Hematopoietic multipotent progenitor cell treated with erythropoietin and hydrocortisone succinate and interleukin-3 and kit ligand, for 6 days (in vitro differentiated cells): ENCODE measurements at regions not wholly inside any gene's neighbourhood (a gene's known extent, or its start where the extent isn't known, plus 50 kb on each side); places are given as distances from the start of the nearest gene placed in this dataset.
"Not testable (repeated sequence)": the region's sequence is repeated elsewhere in the genome, so short reads cannot be mapped to it uniquely, and the experiment has no call there.

Experiments
- DNase-seq: peaks from one replicate; pipeline ENCODE4 v3.0.0-alpha.2; 2015

DNA sequence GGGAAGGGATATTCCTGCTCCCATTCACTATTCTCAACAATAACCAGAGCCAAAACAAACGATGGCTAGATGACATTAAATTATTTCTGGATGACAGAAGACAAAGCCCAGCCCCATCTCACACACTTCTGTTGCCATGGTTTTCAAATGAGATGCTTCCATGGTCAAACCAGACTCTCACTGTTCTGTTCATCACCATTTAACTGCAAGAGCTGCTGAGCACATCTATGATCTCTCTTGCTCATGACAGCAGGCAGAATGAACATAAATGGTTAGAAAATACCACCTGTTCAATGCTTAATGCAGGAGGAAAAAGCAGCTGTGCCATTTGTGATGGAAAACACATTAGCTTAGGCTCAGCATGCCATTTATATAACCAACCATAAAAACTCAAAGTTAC lies 758.6 kb upstream of the ZWINT start:
- no peak for DNase-seq

DNA sequence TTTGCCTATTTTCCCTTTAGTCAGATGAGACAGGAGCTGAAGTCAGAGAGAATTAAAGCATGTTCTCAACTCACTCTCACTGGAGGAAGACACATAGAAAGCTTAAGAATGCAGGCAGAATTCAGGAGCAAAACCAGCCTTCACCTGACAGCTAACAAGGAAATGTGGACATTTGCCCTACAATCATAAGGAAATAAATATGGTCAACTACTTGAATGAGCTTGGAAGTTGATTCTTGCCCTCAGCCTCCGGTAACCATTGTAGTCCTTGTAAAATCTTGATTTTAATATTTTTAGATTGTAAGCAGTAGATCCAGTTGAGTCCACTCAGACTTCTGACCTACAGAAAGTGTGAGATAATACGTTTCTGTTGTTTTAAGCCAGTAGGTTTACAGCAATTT lies 752.5 kb upstream of the ZWINT start:
- DNase-seq = no peak

DNA sequence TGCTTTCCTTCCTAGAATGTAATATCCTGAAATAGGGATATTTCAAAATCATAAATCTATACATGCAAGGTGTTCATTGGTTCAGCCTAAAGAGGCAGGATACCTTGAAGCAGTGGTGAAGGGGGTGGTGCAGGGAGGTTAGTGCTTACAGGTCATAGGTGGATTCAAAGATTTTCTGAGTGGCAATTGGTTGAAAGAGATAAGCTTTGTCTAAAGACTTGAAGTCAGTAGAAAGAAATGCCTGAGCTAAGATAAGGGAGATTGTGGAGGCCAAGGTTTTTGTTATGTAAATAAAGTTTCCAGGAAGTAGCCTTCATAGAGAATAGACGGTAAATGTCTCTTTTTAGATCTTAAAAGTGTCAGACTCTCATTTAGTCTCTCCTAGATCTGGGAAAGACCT lies 741.2 kb upstream of the ZWINT start:
- no peak for DNase-seq

DNA sequence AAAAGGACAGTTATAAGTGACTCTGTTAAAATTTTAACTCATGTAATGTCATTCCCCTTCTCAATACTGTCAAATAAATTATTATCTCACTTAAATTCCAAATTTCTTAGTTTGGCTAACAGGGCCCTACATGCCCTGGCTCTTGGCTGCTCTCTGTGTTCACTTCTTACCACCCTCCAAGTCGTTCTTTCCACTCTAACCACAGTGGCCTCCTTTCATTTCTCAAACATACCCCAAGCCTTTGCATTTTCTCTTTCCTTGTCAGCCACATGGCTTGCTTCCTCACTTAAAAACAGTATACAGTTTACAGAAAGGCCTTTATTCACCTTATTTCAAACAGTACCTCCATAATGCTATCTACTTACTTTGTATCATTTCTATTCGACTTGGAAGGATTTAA lies 737.1 kb upstream of the ZWINT start:
- DNase-seq = no peak

DNA sequence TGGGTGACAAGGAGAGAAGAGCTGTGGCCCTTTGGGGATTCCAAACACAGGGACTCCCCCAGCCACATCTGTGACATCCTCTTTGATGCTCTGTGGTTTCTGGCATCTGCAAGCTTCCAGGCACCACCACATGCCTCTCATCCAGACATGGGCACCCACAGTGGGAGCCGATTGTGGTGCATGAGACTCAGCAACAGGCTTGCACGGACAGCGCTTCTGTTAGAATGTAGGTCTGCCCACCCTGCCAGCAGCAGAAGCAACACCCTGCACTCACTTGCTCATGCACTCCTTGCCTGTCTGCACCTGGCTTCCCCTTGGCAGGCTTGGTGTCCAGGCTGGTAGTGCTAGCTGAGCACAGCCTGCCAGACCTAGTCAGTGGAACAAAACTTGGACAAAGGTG lies 735.0 kb upstream of the ZWINT start:
- no peak for DNase-seq

DNA sequence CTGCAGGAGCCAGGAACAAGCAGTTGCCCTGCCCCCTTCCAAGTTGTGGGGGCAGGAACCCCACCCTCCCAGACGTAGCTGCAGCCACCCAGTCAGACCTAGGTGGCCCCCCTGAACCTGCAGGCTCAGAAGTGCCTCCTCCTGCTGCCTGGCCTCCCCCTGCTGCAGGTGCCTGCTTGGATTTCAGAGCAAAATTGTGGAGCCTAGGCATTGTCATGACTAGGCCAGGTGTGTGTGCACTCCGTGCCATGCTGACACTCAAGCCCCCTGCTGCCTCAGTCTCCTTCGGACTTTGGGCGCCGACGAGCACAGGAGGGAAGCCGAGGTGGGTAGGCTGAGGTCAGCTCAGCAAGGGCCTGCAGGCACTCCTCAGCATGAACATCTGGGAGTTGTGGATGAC lies 733.9 kb upstream of the ZWINT start:
- DNase-seq = no peak

DNA sequence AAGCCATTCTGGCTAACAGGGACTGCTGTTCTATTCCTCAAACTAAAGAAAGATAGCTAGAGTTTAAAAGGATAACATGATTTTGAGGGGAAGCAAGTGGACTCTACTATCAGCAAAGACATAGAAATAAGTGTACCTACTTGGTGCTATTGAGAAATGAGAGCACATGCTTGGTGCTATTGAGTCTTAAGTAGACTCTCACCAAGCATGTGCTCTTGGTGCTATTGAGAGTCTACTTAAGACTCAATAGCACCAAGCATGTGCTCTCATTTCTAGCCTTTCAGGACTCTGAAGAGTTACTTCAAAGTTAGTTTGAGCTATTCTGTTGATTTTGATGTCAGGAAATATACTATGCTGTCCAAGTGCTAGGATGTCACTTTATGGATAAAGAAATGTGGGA lies 733.0 kb upstream of the ZWINT start:
- no peak for DNase-seq

DNA sequence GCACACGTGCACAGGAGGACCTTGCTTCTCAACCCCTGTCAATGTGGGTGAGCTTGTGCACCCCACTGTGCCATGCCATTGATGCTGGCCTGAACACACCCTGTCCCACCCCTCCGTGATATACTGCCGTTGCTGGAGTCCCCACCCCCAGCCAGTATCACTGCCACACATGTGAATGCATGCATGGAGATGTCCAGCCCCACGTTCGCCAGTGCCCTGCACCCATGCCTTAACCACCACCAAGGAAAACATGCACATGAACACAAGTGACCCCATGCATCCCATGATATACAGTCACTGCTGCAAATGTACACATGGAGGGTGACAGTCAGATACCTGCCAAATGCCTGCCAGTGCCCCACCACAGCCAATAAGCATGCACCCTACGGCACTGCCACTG lies 692.5 kb upstream of the ZWINT start:
- no peak for DNase-seq

DNA sequence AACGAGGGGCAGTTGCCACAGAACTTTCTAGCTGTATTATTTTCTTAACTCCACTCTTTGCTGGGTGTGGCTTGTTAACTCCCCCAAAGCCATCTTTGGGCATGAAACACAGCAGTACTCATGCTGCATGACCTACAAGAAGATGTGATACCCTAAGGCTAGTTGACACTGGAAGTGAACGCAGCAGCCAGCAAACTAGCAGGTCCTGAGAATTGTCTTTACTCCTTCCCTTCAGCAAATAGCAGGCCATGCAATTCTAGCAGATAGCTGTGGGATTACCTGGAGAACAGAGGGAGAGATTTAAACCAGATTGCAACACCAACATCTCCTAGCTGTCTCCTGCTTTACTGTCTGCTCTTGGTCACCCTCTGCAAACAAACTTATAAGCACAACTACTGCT lies 688.0 kb upstream of the ZWINT start:
- DNase-seq = no peak

DNA sequence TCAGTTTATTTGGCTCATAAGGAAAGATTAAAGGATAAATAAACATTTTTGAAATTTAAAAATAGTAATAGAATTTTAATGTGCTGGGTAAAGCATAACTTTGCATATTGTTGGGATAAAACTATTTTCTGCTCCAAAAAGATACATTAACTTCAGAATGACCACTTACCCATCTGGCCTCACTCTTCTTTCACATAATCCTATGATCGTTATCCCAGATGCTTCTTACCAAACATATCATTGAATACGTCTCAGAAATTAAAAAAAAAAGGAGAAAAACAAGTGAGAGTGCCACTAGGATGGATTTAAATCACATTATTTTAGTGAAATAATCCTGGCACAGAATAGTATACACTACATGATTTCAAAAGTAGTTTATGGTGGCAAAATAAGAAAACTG lies 677.5 kb upstream of the ZWINT start:
- DNase-seq = no peak

DNA sequence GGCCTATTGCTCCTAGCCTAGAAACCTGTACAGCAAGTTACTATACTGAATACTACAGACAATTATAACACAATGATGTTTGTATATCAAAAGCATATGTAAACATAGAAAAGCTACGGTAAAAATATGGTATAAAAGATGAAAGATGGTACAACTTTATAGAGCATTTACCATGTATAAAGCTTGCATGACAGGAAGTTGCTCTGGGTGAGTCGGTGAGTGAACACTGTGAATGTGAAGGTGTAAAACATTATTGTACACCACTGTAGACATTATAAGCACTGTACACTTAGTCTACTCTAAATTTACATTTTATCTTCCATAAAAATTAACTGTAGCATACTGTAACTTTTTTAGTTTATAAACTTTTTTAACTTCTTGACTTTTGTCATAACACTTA lies 674.3 kb upstream of the ZWINT start:
- no peak for DNase-seq

DNA sequence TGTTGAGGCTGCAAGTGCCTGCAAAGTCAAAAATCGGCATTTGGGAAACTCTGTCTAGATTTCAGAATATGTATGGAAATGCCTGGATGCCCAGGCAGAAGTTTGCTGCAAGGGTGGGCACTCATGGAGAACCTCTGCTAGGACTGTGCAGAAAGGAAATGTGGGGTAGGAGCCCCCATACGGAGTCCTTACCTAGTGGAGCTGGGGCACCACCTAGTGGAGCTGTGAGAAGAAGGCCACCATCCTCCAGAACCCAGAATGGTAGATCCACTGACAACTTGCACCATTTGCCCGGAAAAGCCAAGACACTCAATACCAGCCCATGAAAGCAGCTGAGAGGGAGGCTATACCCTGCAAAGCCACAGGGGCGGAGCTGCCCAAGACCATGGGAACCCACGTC lies 671.2 kb upstream of the ZWINT start:
- DNase-seq = not testable (repeated sequence)

DNA sequence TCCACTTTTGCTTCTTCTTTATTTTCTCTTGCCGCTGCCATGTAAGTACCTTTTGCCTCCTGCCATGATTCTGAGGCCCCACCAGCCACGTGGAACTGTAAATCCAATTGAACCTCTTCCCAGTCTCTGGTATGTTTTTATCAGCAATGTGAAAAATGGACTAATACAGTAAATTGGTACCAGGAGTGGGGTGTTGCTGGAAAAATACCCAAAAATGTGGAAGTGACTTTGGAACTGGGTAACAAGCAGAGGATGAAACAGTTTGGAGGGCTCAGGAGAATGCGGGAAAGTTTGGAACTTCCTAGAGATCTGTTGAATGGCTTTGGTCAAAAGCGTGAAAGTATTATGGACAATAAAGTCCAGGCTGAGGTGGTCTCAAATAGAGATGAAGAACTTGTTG lies 670.3 kb upstream of the ZWINT start:
- DNase-seq = no peak

DNA sequence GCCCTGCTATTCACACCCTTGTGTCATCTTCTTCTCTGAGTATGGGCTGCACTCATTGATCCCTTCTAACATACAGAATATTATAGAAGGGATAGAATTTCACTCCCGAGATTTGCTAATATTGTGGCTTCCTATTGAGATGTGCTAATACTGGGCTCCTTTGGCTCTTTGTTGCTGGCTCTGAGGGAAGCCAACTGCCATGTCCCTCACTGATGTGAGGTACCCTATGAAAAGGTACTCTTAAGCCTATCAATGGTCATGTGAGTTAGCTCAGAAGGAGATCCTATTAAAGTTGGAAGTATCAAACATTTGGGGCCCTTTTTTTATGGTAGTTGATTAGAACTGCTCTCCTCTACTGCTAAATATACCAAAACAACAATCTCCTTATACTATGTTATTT lies 665.2 kb upstream of the ZWINT start:
- DNase-seq = no peak

DNA sequence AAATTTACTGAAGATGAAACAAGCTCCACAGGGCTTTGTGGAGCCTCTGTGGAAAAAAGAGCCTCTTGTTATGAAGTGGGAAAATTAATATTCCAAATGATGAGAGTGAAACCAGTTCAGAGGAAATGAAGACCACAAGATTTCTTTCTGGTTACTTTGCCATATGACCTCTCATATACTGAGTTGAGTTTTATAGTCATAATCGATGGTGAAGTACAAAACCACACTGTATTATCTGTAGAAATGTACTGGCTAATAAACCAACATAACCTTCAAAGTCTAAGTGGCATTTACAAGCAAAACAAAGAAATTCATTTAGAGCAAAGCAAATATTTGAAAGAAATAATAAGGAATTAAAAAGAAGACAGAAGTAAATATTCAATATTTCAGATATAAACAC lies 662.6 kb upstream of the ZWINT start:
- DNase-seq = no peak

DNA sequence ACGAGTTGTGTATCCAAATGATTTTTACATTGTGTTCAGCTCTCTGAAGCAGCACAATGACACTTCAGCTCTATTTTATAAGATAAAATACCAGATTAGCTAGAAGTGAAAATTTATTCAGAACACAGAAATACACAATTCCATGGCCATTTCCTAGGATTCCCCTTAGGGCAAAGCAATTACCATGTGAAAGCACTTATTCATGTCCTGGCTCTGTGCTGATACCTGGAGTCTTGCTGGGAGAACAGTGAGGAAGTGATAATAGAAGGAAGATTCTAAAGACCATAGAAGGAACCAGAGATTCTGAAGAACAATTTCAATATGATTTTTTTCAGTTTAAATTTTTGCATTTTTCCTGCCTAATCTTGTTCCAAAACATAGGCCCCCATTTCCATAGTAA lies 657.4 kb upstream of the ZWINT start:
- no peak for DNase-seq

DNA sequence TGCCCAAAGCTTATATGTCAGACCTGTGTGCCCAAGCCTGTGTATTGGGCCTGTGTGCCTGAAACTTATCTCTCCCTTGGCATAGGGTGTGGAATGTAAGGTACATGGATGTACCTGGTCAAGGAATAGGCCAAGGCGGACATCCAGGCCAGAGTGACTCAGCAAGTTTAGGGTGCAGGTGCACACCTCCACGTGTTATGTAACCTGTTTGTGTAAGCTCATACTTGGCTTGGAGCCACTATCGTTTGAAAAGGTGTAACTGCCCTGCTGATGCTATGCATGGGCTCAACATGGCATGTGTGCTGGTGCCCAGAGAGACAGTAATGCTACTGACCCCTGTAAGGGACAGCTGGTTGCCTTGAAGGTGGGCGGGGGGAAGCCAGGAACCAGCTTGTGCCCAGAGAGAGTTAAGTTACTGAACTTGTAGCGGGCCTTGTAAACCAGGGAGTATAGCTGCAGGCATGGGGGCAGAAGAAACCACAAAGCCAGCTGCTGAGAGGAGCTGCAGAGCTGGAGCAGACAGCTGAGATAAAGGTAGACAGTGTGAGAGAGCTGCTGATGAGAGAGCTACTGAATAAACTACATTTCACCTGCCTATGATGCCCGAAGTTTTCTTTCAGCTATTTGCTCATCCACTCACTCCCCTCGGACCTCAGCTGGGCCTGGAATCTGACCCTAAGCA lies 656.4 kb upstream of the ZWINT start:
- DNase-seq = no peak

DNA sequence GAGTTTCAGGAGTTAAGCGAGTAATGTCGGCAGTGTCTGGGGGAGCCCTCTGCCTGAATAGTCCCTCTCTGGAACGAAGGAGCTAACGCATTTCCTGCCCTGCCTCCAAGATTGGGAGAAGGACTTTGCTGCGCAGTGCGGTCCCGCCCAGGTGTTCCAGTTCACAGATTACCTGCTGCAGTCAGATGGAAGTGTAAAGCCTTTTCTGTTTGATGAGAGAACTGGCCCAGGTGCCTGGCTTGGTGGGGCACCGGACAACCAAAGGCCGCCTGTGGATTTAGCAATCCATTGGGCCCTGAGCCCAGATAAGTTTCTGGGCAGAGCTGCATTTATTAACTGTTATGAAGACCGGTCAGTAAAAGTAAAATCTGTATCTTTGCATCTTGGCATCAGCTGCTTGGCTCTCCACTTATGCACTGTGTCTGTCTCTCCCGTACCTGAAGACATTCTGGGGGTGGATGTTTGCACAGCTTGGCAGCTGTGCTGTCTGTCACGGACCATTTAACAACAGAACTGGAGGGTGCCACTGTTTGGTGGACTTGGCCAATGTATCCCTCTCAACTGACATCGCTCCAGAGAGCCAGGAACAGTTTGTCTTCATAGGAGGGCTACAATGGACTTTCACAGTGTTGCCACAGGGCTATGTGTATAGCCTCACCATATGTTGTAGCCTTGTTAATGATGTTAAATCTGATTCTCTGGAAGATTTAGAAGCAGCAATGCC lies 654.7 kb upstream of the ZWINT start:
- no peak for DNase-seq

DNA sequence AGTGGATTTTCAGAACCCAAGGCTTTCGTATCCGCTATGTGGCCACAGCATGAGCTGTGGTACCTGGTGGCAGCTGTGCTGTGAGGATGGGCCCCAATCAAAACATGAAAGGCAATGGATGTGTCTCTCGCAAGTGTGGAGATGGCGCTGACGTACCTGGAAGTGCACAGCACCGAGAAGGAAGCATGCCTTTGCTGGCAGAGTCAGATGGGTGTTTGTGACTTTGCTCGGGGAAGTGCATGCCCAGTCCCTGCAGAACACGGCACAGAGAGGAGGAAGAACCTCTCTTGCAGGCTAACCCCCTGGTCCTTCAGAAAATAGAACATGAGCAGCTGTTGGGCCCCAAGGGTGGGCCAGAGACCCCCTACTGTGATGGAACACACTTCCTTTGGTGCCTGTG lies 654.1 kb upstream of the ZWINT start:
- DNase-seq = no peak

DNA sequence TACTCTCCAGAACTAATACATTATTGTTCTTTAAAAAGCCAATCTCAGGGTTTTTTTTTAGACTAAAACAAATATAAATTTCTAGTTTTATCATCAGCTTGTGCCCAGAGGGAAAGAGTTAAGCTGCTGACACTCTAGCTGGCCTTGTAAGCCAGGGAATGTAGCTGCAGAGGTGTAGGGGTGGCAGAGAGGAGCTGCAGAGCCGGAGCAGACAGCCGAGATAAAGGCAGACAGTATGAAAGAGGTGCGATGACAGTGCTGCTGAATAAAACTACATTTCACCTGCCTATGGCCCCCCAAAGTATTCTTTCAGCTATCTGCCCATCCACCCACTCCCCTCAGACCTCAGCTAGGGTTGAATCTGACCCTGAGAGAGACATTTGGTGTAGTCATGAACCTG lies 653.7 kb upstream of the ZWINT start:
- DNase-seq = no peak

DNA sequence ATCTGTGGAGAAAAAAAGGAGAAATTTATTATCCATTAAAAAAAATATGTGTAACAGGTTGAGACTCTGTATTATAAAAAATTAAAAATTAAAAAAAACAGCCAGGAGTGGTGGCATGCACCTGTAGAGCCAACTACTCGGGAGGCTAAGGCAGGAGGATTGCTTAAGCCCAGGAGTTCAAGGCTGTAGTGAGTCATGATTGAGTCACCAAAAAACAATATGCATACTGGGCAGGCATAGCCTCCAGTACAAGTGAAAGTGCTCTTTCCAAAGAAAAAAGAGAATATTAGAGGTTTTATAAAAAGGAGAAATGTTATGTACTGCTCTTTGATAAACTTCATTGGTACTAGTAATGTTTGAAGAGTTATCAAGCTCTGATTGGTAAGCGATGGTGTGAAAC lies 647.1 kb upstream of the ZWINT start:
- no peak for DNase-seq

DNA sequence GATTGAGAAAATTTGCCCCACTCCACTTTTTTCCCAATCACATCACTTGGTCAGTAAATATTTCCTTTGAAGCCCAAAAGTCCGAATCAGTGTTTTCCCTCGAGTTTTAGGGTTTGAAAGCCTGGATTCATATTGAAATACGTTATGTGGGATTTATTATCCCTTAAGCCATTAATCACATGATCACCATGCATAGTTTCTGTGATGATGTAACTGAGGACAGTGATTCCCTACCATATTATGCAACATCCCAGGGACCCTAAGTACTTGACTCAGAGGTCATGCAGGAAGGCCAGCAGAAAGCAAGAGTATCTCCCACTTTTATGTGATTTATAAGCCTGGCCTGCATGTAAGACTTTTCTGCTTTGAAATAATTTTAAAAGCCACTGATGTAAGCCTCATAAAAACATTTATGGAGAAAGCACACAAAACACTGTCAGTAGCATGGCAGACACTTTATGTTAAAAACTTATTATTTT lies 630.6 kb upstream of the ZWINT start:
- DNase-seq = no peak

DNA sequence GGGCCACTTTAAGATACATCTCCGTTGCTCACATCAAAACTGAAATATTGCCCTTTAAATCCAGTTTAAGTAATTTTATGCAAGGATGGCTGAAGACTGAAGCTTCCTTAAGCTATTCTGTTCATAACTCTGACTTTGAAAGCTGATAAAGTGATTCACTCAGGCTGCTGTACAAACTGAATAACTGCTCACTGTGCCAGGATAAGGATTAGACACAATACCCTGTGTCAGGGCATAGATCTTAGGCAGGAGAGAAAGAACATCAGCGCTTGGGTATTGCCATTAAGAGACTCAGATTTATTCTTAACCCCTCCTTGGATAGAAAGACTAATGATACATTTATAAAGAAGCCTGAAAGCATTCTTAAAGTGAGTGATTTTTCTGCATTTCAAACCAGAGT lies 614.5 kb upstream of the ZWINT start:
- DNase-seq = no peak

DNA sequence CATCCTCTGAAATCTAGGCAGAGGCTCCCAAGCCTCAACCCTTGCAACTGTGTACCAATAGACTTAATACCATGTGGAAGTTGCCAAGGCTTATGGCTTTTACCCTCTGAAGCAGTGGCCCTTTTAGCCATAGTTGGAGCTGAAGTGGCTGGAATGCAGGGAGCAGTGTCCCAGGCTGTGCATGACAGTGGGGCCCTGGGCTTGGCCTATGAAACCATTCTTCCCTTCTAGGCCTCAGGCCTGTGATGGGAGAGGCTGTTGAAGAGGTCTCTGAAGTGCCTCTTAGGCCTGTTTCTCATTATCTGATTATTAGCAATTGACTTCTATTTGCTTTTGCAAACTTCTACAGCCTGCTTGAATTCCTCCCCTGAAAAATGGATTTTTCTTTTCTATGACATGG lies 612.7 kb upstream of the ZWINT start:
- no peak for DNase-seq

DNA sequence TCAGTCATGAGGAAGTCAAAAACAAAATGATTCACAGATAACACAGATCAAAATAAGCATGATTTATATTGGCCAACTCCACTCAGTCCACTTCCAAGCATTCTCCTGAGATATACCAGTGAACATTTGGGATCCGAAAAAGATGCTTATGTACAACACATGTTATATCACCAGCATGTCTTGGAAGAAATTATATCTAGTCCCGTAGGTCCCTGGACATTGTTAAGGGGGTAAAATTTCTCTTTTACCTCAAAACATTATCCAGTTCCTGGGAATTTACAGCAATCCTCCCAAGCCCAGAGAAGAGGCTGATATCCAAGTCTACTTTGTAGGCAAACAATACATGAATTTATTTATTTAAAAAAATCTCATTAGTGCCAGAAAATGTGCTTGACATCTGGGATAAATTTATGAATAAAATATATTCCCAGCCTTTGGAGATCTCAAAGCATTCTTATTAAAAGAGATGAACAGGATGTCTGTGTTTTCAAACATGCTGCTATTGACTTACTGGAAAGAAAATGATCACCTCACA lies 582.2 kb upstream of the ZWINT start:
- DNase-seq = no peak
